Panc1 (cell line): ENCODE measurements at regions not wholly inside any gene's neighbourhood (a gene's known extent, or its start where the extent isn't known, plus 50 kb on each side); places are given as distances from the start of the nearest gene placed in this dataset.

ENCODE experiments used
- ATAC-seq: fragments of 200-7000 bp; cut with Tn5 transposase; 2 replicates; pipeline ENCODE4 v1.9.1; 2020; ENCODE audit warnings: mild to moderate bottlenecking, moderate library complexity
- BruUV-seq: library from RNA; stranded (reverse); fragments of 400-500 nt; replicated peaks from 2 replicates; lab custom pipeline; 2021; lab: Mats Ljungman, UMichigan
- CTCF ChIA-PET: fragments of 300-600 bp; sonication (Branson Sonifier 250); formaldehyde crosslinking; loops from one replicate; lab custom pipeline; 2022; ENCODE audit warnings: antibody characterized with exemption; lab: Charles Lee
- POLR2A ChIA-PET: fragments of 300-600 bp; sonication (Branson Sonifier 250); formaldehyde crosslinking; loops from one replicate; lab custom pipeline; 2022; ENCODE audit warnings: antibody characterized with exemption; lab: Charles Lee
- DNase-seq: peaks from one replicate; pipeline ENCODE4 v3.0.0-alpha.2; 2010; ENCODE audit warnings: low read depth, low spot score
- H3K27ac ChIP-seq: 2 replicates; pipeline ENCODE4 v1.5.1; 2011; ENCODE audit warnings: mild to moderate bottlenecking, low read length, inconsistent platforms
- H3K27me3 ChIP-seq: fragments of 200-500 bp; sonication (Bioruptor generic); 2 replicates; pipeline ENCODE4 v1.6.0; 2014; ENCODE audit warnings: low read length, inconsistent platforms; ENCODE audit not compliant: control insufficient read depth, insufficient read depth
- H3K36me3 ChIP-seq: fragments of 200-500 bp; sonication (Bioruptor generic); 2 replicates; pipeline ENCODE4 v1.5.1; 2014; ENCODE audit warnings: inconsistent platforms, mild to moderate bottlenecking, low read length, moderate library complexity; ENCODE audit not compliant: control insufficient read depth, insufficient read depth
- H3K4me1 ChIP-seq: 2 replicates; pipeline ENCODE4 v1.5.1; 2011; ENCODE audit warnings: inconsistent platforms, mild to moderate bottlenecking, low read length, moderate library complexity; ENCODE audit not compliant: control insufficient read depth, insufficient read depth
- H3K4me3 ChIP-seq, 2 experiments: 2 replicates each; pipeline ENCODE4 v1.5.1; 2011 to 2012; ENCODE audit warnings: low read depth in 2 of 2, low read length in 2 of 2, mild to moderate bottlenecking in 2 of 2, inconsistent platforms in 1 of 2, moderate library complexity in 1 of 2
- H3K9me3 ChIP-seq: fragments of 200-500 bp; sonication (Bioruptor generic); 2 replicates; pipeline ENCODE4 v1.5.1; 2014; ENCODE audit warnings: low read depth, mild to moderate bottlenecking, inconsistent platforms, low read length, moderate library complexity; ENCODE audit not compliant: control insufficient read depth, insufficient read depth
- REST ChIP-seq, 2 experiments: IDR thresholded peaks; 2 replicates each; pipeline ENCODE4 v1.6.1; 2011 to 2012; ENCODE audit warnings: low read depth in 2 of 2, control low read depth in 1 of 2, low read length in 1 of 2, mild to moderate bottlenecking in 1 of 2, moderate library complexity in 1 of 2; ENCODE audit not compliant: insufficient read depth in 1 of 2
- TCF7L2 ChIP-seq: IDR thresholded peaks from 2 replicates; pipeline ENCODE4 v1.6.1; 2011; ENCODE audit warnings: mild to moderate bottlenecking, low read depth, low read length, inconsistent platforms
- in situ Hi-C: cut with HindIII; loops from 2 replicates; pipeline ENCODE4 v1.10.0; 2016; ENCODE audit warnings: low sequenced_read_pairs, low pct_unique_long_range_greater_than_20kb
- intact Hi-C: fragments of 100-400 bp; cut with micrococcal nuclease; formaldehyde crosslinking; loops from one replicate; pipeline ENCODE4 v1.10.0; 2022; ENCODE audit not compliant: unreplicated experiment

DNA sequence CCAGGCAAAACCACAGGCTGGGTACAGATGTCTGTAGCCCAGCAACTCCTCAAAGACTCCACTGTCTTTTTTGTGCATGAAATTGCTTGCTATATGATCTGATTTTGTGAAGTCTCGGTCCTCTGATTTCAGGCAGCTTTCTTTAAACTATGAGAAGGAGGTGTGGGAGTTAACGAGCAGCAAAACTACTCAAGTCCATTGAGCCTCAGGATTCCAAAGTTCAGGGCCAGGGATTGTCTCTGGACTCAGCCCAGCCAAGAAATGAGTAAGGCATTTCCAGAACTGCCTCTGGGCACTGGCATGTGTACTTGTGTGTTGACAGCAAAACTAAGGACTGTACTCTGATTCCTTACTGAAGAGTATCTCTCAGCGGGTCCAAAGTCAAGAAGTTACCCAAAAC, 53.4 kb upstream of the GLIS3 start:
- intact Hi-C loops: no loop called here
- H3K36me3 ChIP-seq: no peaks in the 10 kb centered on the region
- no peak overlapping the region for H3K27ac ChIP-seq
- BruUV-seq: no TSS peak
- no peak for ATAC-seq
- H3K4me1 ChIP-seq: no peaks in the 10 kb centered on the region
- no peaks in the 10 kb centered on the region for H3K9me3 ChIP-seq
- H3K27me3 ChIP-seq: no peaks in the 10 kb centered on the region
- CTCF ChIA-PET: no interaction called here
- DNase-seq: no peak
- no peak overlapping the region for H3K4me3 ChIP-seq
- POLR2A ChIA-PET: no interaction called here
- no peak for TF ChIP-seq TCF7L2
- in situ Hi-C loops: no loop called here

GRCh38 chr9:4349816-4350418, 50.0 kb upstream of the GLIS3 start:
- in situ Hi-C loops: no loop called here

More at GRCh38 chr9:4349816-4350418, 50.0 kb upstream of the GLIS3 start:
- TF ChIP-seq REST (IDR thresholded peaks at IDR 0.05; ENCODE audit: insufficient read depth in 1 of 2, low read depth in 2 of 2, low read length in 1 of 2): no peak
- ChIA-PET CTCF (no interaction called here), POLR2A (no interaction called here)
- ATAC-seq: no peak
- H3K4me1 ChIP-seq: no peaks in the 10 kb centered on the region
- H3K9me3 ChIP-seq: no peaks in the 10 kb centered on the region
- no peaks in the 10 kb centered on the region for H3K36me3 ChIP-seq
- intact Hi-C loops: no loop called here
- H3K27ac ChIP-seq: no peak overlapping the region
- H3K4me3 ChIP-seq: no peak overlapping the region
- no peaks in the 10 kb centered on the region for H3K27me3 ChIP-seq
- BruUV-seq: no TSS peak
- DNase-seq: no peak
